Right renal pelvis (tissue), 4 donors: ENCODE measurements at regions not wholly inside any gene's neighbourhood (a gene's known extent, or its start where the extent isn't known, plus 50 kb on each side); places are given as distances from the start of the nearest gene placed in this dataset.
"Not testable (repeated sequence)": the region's sequence is repeated elsewhere in the genome, so short reads cannot be mapped to it uniquely, and the experiment has no call there.

Experiments
- DNase-seq, 4 donors: peaks; one replicate each; pipeline ENCODE4 v3.0.0-alpha.2; 2013; ENCODE audit warnings: low read depth in 4 of 4, low spot score in 3 of 4, missing footprints in 1 of 4

GRCh38 chr12:75876832-75877762, 154.5 kb downstream of the PHLDA1 start:
- DNase-seq: no peak

GRCh38 chr12:75874441-75874840, 157.1 kb downstream of the PHLDA1 start:
- no peak for DNase-seq

GRCh38 chr12:75872762-75873161, 158.8 kb downstream of the PHLDA1 start:
- no peak for DNase-seq

GRCh38 chr12:75870878-75871277, 160.7 kb downstream of the PHLDA1 start:
- no peak for DNase-seq

- DNase-seq: no peak
These were observed 163.1 kb downstream of the PHLDA1 start for GRCh38 chr12:75868501-75868900.

- no peak for DNase-seq
These were observed 166.3 kb downstream of the PHLDA1 start for GRCh38 chr12:75865315-75865714.

- no peak for DNase-seq
These were observed 167.4 kb downstream of the PHLDA1 start for GRCh38 chr12:75864161-75864560.

- DNase-seq: no peak
These were observed 168.0 kb downstream of the PHLDA1 start for GRCh38 chr12:75863533-75863932.

- DNase-seq: no peak
These were observed 168.7 kb downstream of the PHLDA1 start for GRCh38 chr12:75862692-75863471.

- DNase-seq: no peak
These were observed 171.7 kb downstream of the PHLDA1 start for GRCh38 chr12:75859868-75860267.

- DNase-seq: no peak
These were observed 175.3 kb downstream of the PHLDA1 start for GRCh38 chr12:75856235-75856634.

GRCh38 chr12:75855360-75855759, 176.2 kb downstream of the PHLDA1 start:
- DNase-seq: no peak

- DNase-seq: no peak
These were observed 176.8 kb downstream of the PHLDA1 start for GRCh38 chr12:75854681-75855309.

- not testable (repeated sequence) for DNase-seq
These were observed 177.4 kb downstream of the PHLDA1 start for GRCh38 chr12:75854137-75854536.

GRCh38 chr12:75853626-75854025, 177.9 kb downstream of the PHLDA1 start:
- no peak for DNase-seq

- no peak for DNase-seq
These were observed 178.6 kb downstream of the PHLDA1 start for GRCh38 chr12:75852956-75853355.

- DNase-seq: no peak
These were observed 179.4 kb downstream of the PHLDA1 start for GRCh38 chr12:75852143-75852542.

GRCh38 chr12:75850721-75851462, 180.7 kb downstream of the PHLDA1 start:
- DNase-seq: no peak

- no peak for DNase-seq
These were observed 182.6 kb downstream of the PHLDA1 start for GRCh38 chr12:75848961-75849360.

GRCh38 chr12:75848431-75848925, 183.1 kb downstream of the PHLDA1 start:
- no peak for DNase-seq
